Fibroblast of pulmonary artery (primary cell): ENCODE measurements at regions not wholly inside any gene's neighbourhood (a gene's known extent, or its start where the extent isn't known, plus 50 kb on each side); places are given as distances from the start of the nearest gene placed in this dataset.
A peak's percentile ranks its signal among the peaks of the same experiment; 100 is the strongest.

Source experiments
- DNase-seq: peaks from one replicate; pipeline ENCODE4 v3.0.0-alpha.2; 2010; ENCODE audit warnings: low read depth
- H3K4me3 ChIP-seq: replicated peaks from 2 replicates; pipeline ENCODE4 v1.5.1; 2011; ENCODE audit warnings: low read depth, mild to moderate bottlenecking, control low read depth, low read length, moderate library complexity
- CTCF ChIP-seq: IDR thresholded peaks from 2 replicates; pipeline ENCODE4 v1.5.1; 2011; ENCODE audit warnings: mild to moderate bottlenecking, control low read depth, low read length, inconsistent platforms; ENCODE audit errors: missing control alignments

- no peak overlapping the region for H3K4me3 ChIP-seq
- DNase-seq, result peak; percentile 46
- TF ChIP-seq CTCF, result no peak
These were observed 60.2 kb upstream of the LRRC4C start for GRCh38 chr11:41519696-41520095.

- no peak overlapping the region for H3K4me3 ChIP-seq
- DNase-seq, result peak; percentile 5
- no peak for TF ChIP-seq CTCF
These were observed 62.9 kb upstream of the LRRC4C start for GRCh38 chr11:41522391-41522790.

DNA sequence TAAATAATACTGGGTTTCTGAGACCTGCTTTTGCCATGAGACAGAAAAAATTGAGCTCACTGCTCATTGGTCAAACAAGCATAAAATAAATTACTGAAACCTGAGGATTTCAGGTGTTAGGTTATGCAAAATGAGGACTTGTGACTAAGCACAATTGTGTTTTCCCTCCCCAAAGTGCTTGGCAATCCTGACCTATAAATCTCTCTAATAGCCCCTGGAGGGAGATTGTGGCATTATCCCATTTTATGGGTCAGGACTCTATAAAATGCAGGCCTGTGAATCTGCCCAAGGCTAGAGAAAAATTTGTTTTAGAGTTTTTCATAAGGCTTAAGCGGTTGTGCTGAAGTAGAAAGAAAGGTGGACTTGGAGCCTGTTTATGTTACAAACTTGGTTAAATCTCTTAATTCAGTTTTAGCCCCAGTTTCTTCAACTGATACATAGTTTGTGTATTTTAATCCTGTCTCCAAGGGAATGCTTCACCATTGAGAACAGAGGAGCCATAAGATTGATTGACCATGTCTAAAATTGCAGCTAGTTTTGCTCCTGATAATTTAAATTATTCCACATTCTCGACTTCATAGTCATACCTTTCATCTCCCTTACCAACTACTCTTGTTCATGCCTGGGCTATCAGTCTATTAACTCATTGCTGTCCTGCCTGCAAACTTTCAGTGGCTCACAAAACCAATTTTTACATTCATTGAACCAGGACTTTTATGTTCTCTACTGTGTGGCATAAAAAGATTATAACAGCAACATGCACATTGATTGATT lies 63.6 kb upstream of the LRRC4C start:
- TF ChIP-seq CTCF, result no peak
- H3K4me3 ChIP-seq, result no peak overlapping the region
- DNase-seq, result no peak

DNA sequence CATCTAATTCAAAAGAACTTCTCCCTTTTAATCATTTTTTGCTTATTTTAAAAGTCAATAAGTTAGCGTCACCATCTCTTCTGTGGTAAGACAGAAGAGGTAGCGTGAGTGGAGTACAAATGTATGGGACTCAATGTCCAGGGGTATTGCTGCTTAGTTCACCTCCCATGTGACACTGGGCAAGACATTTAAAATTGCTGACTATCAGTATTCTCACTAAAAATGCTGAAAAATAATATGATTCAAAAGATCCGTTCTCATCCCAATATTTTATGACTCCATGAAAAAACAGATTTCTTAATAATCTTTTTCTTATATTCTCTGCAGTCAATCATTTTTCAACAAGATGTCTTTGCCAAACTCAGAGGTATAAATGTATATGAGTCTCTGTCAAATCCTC lies 68.1 kb upstream of the LRRC4C start:
- no peak for DNase-seq
- no peak overlapping the region for H3K4me3 ChIP-seq
- no peak for TF ChIP-seq CTCF

- H3K4me3 ChIP-seq, result no peak overlapping the region
- no peak for TF ChIP-seq CTCF
- DNase-seq, result no peak
These were observed 73.0 kb upstream of the LRRC4C start for GRCh38 chr11:41532413-41532812.

DNA sequence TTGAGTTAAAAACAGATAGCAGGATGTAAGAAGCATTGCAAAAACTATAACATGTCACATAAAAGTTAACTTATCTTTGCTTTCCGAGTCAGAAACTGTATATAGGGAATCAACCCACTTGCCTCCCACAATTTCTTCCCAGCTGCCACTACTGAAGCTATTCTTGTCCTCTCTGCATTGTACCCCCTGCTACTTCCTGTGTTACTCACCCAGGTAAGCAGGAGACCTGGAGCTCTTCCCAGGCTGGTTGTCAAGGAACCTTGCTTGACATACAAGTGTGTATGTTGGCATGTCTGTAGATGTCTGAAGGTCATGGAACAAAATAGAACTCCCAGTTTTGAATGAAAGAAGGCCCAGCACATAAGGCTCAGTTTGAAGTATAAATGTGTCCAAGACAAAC lies 74.3 kb upstream of the LRRC4C start:
- no peak overlapping the region for H3K4me3 ChIP-seq
- DNase-seq, result no peak
- TF ChIP-seq CTCF, result no peak

GRCh38 chr11:41534391-41534790 lies 74.9 kb upstream of the LRRC4C start:
- no peak overlapping the region for H3K4me3 ChIP-seq
- no peak for DNase-seq
- TF ChIP-seq CTCF, result no peak
